IMR-90 (cell line): ENCODE measurements at regions not wholly inside any gene's neighbourhood (a gene's known extent, or its start where the extent isn't known, plus 50 kb on each side); places are given as distances from the start of the nearest gene placed in this dataset.

ENCODE experiments used
- ATAC-seq: fragments of 200-7000 bp; cut with Tn5 transposase; 2 replicates; pipeline ENCODE4 v1.9.1; 2020; ENCODE audit warnings: low read depth, mild to moderate bottlenecking, moderate library complexity
- BruUV-seq: library from RNA; stranded (reverse); fragments of 400-500 nt; replicated peaks from 2 replicates; lab custom pipeline; 2021; lab: Mats Ljungman, UMichigan
- CTCF ChIA-PET: fragments of 300-600 bp; formaldehyde crosslinking; extraction: SDS; loops from one replicate; lab custom pipeline; 2021; ENCODE audit warnings: antibody characterized with exemption; lab: Yijun Ruan, JAX
- POLR2A ChIA-PET: fragments of 300-600 bp; sonication (Branson Sonifier 250); formaldehyde crosslinking; loops from one replicate; lab custom pipeline; 2022; ENCODE audit warnings: antibody characterized with exemption; ENCODE audit not compliant: unreplicated experiment; lab: Charles Lee
- DNase-seq: peaks from one replicate; pipeline ENCODE4 v3.0.0; 2013
- H2AFZ ChIP-seq: replicated peaks from 2 replicates; pipeline ENCODE3; 2013; ENCODE audit warnings: low read length, mild to moderate bottlenecking; ENCODE audit not compliant: poor library complexity
- H2AK5ac ChIP-seq: 2 replicates; pipeline ENCODE4 v1.6.1; 2013; ENCODE audit warnings: low read depth, low read length, inconsistent platforms
- H2AK9ac ChIP-seq: replicated peaks from 2 replicates; pipeline ENCODE3; 2013; ENCODE audit warnings: mild to moderate bottlenecking, low read depth, low read length, moderate library complexity; ENCODE audit not compliant: poor library complexity
- H2BK120ac ChIP-seq: 2 replicates; pipeline ENCODE4 v1.6.1; 2013; ENCODE audit warnings: low read depth, low read length, inconsistent platforms
- H2BK15ac ChIP-seq: 3 replicates; pipeline ENCODE4 v1.6.1; 2013; ENCODE audit warnings: low read depth, low read length, inconsistent platforms
- H2BK20ac ChIP-seq: 2 replicates; pipeline ENCODE4 v1.6.1; 2013; ENCODE audit warnings: low read depth, mild to moderate bottlenecking, inconsistent platforms, low read length, moderate library complexity
- H2BK5ac ChIP-seq: 2 replicates; pipeline ENCODE4 v1.6.1; 2013; ENCODE audit warnings: mild to moderate bottlenecking, low read depth, low read length, inconsistent platforms; ENCODE audit not compliant: poor library complexity, severe bottlenecking
- H3K14ac ChIP-seq: replicated peaks from 2 replicates; pipeline ENCODE4 v1.6.1; 2013; ENCODE audit warnings: low read depth, low read length, inconsistent platforms
- H3K18ac ChIP-seq: 2 replicates; pipeline ENCODE4 v1.6.1; 2013; ENCODE audit warnings: low read depth, low read length, control low read depth
- H3K23ac ChIP-seq: 2 replicates; pipeline ENCODE4 v1.6.1; 2013; ENCODE audit warnings: low read depth, low read length, inconsistent platforms
- H3K27ac ChIP-seq: 2 replicates; pipeline ENCODE4 v1.5.1; 2013; ENCODE audit warnings: mild to moderate bottlenecking, control low read depth, low read length; ENCODE audit not compliant: insufficient read depth
- H3K27me3 ChIP-seq: 2 replicates; pipeline ENCODE4 v1.6.1; 2013; ENCODE audit warnings: low read length; ENCODE audit not compliant: control insufficient read depth, insufficient read depth
- H3K36me3 ChIP-seq: 2 replicates; pipeline ENCODE4 v1.6.1; 2013; ENCODE audit warnings: low read length, mixed read lengths; ENCODE audit not compliant: control insufficient read depth, insufficient read depth
- H3K4ac ChIP-seq: 2 replicates; pipeline ENCODE4 v1.6.1; 2013; ENCODE audit warnings: low read depth, low read length, inconsistent platforms
- H3K4me1 ChIP-seq: 2 replicates; pipeline ENCODE4 v1.6.1; 2013; ENCODE audit warnings: low read length, mixed read lengths; ENCODE audit not compliant: control insufficient read depth, insufficient read depth
- H3K4me2 ChIP-seq: 2 replicates; pipeline ENCODE4 v1.6.1; 2013; ENCODE audit warnings: low read depth, mild to moderate bottlenecking, control low read depth, low read length, moderate library complexity
- H3K4me3 ChIP-seq: 2 replicates; pipeline ENCODE4 v1.5.1; 2013; ENCODE audit warnings: low read depth, mild to moderate bottlenecking, control low read depth, low read length, moderate library complexity; ENCODE audit not compliant: insufficient read depth
- H3K56ac ChIP-seq: 2 replicates; pipeline ENCODE4 v1.6.1; 2013; ENCODE audit warnings: low read length, inconsistent platforms; ENCODE audit not compliant: insufficient read depth; ENCODE audit errors: extremely low read depth
- H3K79me1 ChIP-seq, 2 experiments: 2 replicates each; pipeline ENCODE4 v1.6.1; 2013; ENCODE audit warnings: low read length in 2 of 2, inconsistent platforms in 1 of 2, low read depth in 1 of 2
- H3K9ac ChIP-seq: 2 replicates; pipeline ENCODE4 v1.6.1; 2013; ENCODE audit warnings: low read depth, low read length, control low read depth
- H3K9me1 ChIP-seq: 2 replicates; pipeline ENCODE4 v1.6.1; 2013; ENCODE audit warnings: low read length, inconsistent platforms; ENCODE audit not compliant: insufficient read depth
- H3K9me3 ChIP-seq: 2 replicates; pipeline ENCODE4 v1.6.1; 2013; ENCODE audit warnings: low read length; ENCODE audit not compliant: control insufficient read depth, insufficient read depth
- H4K20me1 ChIP-seq: 2 replicates; pipeline ENCODE4 v1.6.1; 2013; ENCODE audit warnings: low read length, inconsistent platforms; ENCODE audit not compliant: insufficient read depth
- H4K5ac ChIP-seq: 2 replicates; pipeline ENCODE4 v1.6.1; 2013; ENCODE audit warnings: mild to moderate bottlenecking, low read depth, low read length, control low read depth
- H4K8ac ChIP-seq, 2 experiments: 2 replicates each; pipeline ENCODE4 v1.6.1; 2013; ENCODE audit warnings: low read depth in 2 of 2, low read length in 2 of 2, control low read depth in 1 of 2, inconsistent platforms in 1 of 2
- H4K91ac ChIP-seq: 2 replicates; pipeline ENCODE4 v1.6.1; 2013; ENCODE audit warnings: low read depth, low read length, inconsistent platforms; ENCODE audit not compliant: insufficient read depth
- CEBPB ChIP-seq: IDR thresholded peaks from 2 replicates; pipeline ENCODE4 v1.6.1; 2012; ENCODE audit warnings: low read depth, low read length, improper control_type of control experiment
- CTCF ChIP-seq: conservative IDR thresholded peaks from 2 replicates; pipeline ENCODE4 v1.5.1; 2012; ENCODE audit warnings: mild to moderate bottlenecking, low read depth, low read length, improper control_type of control experiment
- ELK1 ChIP-seq: fragments of 150-350 bp; IDR thresholded peaks from 2 replicates; pipeline ENCODE4 v1.6.1; 2016; ENCODE audit warnings: low read depth, mild to moderate bottlenecking, low read length, moderate library complexity, borderline replicate concordance
- MXI1 ChIP-seq: IDR thresholded peaks from 2 replicates; pipeline ENCODE4 v1.6.1; 2012; ENCODE audit warnings: low read depth, mild to moderate bottlenecking, low read length, moderate library complexity, borderline replicate concordance
- NFE2L2 ChIP-seq: fragments of 150-350 bp; IDR thresholded peaks from 2 replicates; pipeline ENCODE4 v1.6.1; 2016; ENCODE audit warnings: low read depth, mild to moderate bottlenecking, low read length
- POLR2A ChIP-seq: IDR thresholded peaks from 2 replicates; pipeline ENCODE4 v1.6.1; 2012; ENCODE audit warnings: mild to moderate bottlenecking, low read depth, low read length
- RCOR1 ChIP-seq: IDR thresholded peaks from 2 replicates; pipeline ENCODE4 v1.6.1; 2012; ENCODE audit warnings: mild to moderate bottlenecking, low read length, improper control_type of control experiment; ENCODE audit not compliant: insufficient replicate concordance
- WGBS, 2 experiments: methylation state at CpG; one replicate each; pipeline versions ENCODE4 v1.1.5 to v1.1.7; 2013; ENCODE audit warnings: missing lambda C conversion rate in 2 of 2; ENCODE audit not compliant: insufficient read length in 1 of 2; ENCODE audit errors: extremely low coverage in 2 of 2; 5-methylcytosine and 5-hydroxymethylcytosine counted together
- dilution Hi-C: fragments of 300-500 bp; cut with HindIII; formaldehyde crosslinking; loops from one replicate; pipeline ENCODE4 v1.14.3; 2018; ENCODE audit warnings: low sequenced_read_pairs; ENCODE audit not compliant: unreplicated experiment
- in situ Hi-C: fragments of 300-500 bp; cut with MboI; formaldehyde crosslinking; loops from 3 replicates; pipeline ENCODE4 v1.14.3; 2019; ENCODE audit warnings: low sequenced_read_pairs, inconsistent platforms, mixed read lengths
- intact Hi-C: fragments of 100-400 bp; cut with micrococcal nuclease; formaldehyde crosslinking; loops from 2 replicates; pipeline ENCODE4 v1.10.0; 2022

GRCh38 chr10:125299461-125299860, 139.1 kb upstream of the CTBP2 start:
- H3K36me3 ChIP-seq: no peaks in the 10 kb centered on the region
- H2BK5ac ChIP-seq: no peak overlapping the region
- CTCF ChIA-PET: no interaction called here
- no peak overlapping the region for H2BK120ac ChIP-seq
- ATAC-seq (no peak), DNase-seq (no peak)
- in situ Hi-C loops (no loop called here), dilution Hi-C loops (no loop called here), intact Hi-C loops (no loop called here)
- H3K79me1 ChIP-seq: no peaks in the 10 kb centered on the region
- no CpG with 5 or more reads among the region's 2 CpGs for WGBS, 2 experiments
- no peak overlapping the region for H2AK9ac ChIP-seq
- TF ChIP-seq CTCF (no peak), RCOR1 (no peak), MXI1 (no peak), ELK1 (no peak), NFE2L2 (no peak), CEBPB (no peak), POLR2A (no peak)
- no peak overlapping the region for H2BK15ac ChIP-seq
- H3K14ac ChIP-seq: no peak overlapping the region
- POLR2A ChIA-PET: no interaction called here
- H4K91ac ChIP-seq: no peak overlapping the region
- no peak overlapping the region for H3K9ac ChIP-seq
- no peak overlapping the region for H3K18ac ChIP-seq
- H3K27me3 ChIP-seq: peaks cover 13% of the 10 kb centered on the region
- no peak overlapping the region for H2AFZ ChIP-seq
- no peaks in the 10 kb centered on the region for H3K4me1 ChIP-seq
- H3K4me3 ChIP-seq: no peak overlapping the region
- no peak overlapping the region for H3K56ac ChIP-seq
- no peaks in the 10 kb centered on the region for H3K9me1 ChIP-seq
- H4K5ac ChIP-seq: no peak overlapping the region
- H4K8ac ChIP-seq: no peak overlapping the region
- no peak overlapping the region for H3K23ac ChIP-seq
- H3K9me3 ChIP-seq: no peaks in the 10 kb centered on the region
- BruUV-seq: no TSS peak
- no peak overlapping the region for H3K27ac ChIP-seq
- no peak overlapping the region for H2AK5ac ChIP-seq
- no peak overlapping the region for H3K4ac ChIP-seq
- H4K20me1 ChIP-seq: no peaks in the 10 kb centered on the region
- H2BK20ac ChIP-seq: no peak overlapping the region
- no peak overlapping the region for H3K4me2 ChIP-seq
